Smooth muscle cell (in vitro differentiated cells): ENCODE measurements at regions not wholly inside any gene's neighbourhood (a gene's known extent, or its start where the extent isn't known, plus 50 kb on each side); places are given as distances from the start of the nearest gene placed in this dataset.
A peak's percentile ranks its signal among the peaks of the same experiment; 100 is the strongest.

ENCODE experiments used
- DNase-seq: peaks from one replicate; lab custom pipeline; 2025; ENCODE audit not compliant: unreplicated experiment; lab: John Stamatoyannopoulos, UW
- H2AFZ ChIP-seq: fragments of 200-600 bp; sonication (generic); 2 replicates; pipeline ENCODE4 v1.6.0; 2016; ENCODE audit warnings: antibody characterized with exemption, low read depth, mild to moderate bottlenecking
- H3F3A ChIP-seq: fragments of 200-600 bp; sonication (generic); 2 replicates; pipeline ENCODE4 v1.6.0; 2017; ENCODE audit warnings: antibody characterized with exemption, low read depth
- H3K27ac ChIP-seq: fragments of 200-600 bp; sonication (generic); 2 replicates; pipeline ENCODE4 v1.5.1; 2016; ENCODE audit warnings: low read depth, mild to moderate bottlenecking
- H3K27me3 ChIP-seq: fragments of 200-600 bp; sonication (generic); 2 replicates; pipeline ENCODE4 v1.6.1; 2016; ENCODE audit warnings: low read depth, mild to moderate bottlenecking
- H3K36me3 ChIP-seq: fragments of 200-600 bp; sonication (generic); 2 replicates; pipeline ENCODE4 v1.5.1; 2016; ENCODE audit warnings: low read depth
- H3K4me1 ChIP-seq: fragments of 200-600 bp; sonication (generic); 2 replicates; pipeline ENCODE4 v1.5.1; 2016; ENCODE audit warnings: low read depth
- H3K4me2 ChIP-seq: fragments of 200-600 bp; sonication (generic); 2 replicates; pipeline ENCODE4 v1.6.0; 2016; ENCODE audit warnings: mild to moderate bottlenecking
- H3K4me3 ChIP-seq: fragments of 200-600 bp; sonication (generic); 2 replicates; pipeline ENCODE4 v1.5.1; 2016; ENCODE audit warnings: mild to moderate bottlenecking
- H3K79me2 ChIP-seq: fragments of 200-600 bp; sonication (generic); 2 replicates; pipeline ENCODE4 v1.6.0; 2016; ENCODE audit warnings: low read depth, mild to moderate bottlenecking
- H3K9ac ChIP-seq: fragments of 200-600 bp; sonication (generic); 2 replicates; pipeline ENCODE4 v1.6.0; 2016; ENCODE audit warnings: low read depth
- H3K9me3 ChIP-seq: fragments of 200-600 bp; sonication (generic); replicated peaks from 2 replicates; pipeline ENCODE4 v1.5.1; 2016; ENCODE audit warnings: low read depth
- H4K20me1 ChIP-seq: fragments of 200-600 bp; sonication (generic); 2 replicates; pipeline ENCODE4 v1.6.0; 2016; ENCODE audit warnings: low read depth
- WGBS: methylation state at CpG from one replicate; pipeline ENCODE4 v1.1.7; 2016; ENCODE audit warnings: low lambda C conversion rate; 5-methylcytosine and 5-hydroxymethylcytosine counted together
- TF ChIP-seq, protein P1 (sequence below): fragments of 200-600 bp; sonication (generic); IDR thresholded peaks from 2 replicates; pipeline ENCODE4 v1.5.1; 2017; ENCODE audit warnings: borderline replicate concordance, mild to moderate bottlenecking, antibody characterized with exemption; ENCODE audit not compliant: insufficient read depth, poor library complexity, severe bottlenecking

DNA sequence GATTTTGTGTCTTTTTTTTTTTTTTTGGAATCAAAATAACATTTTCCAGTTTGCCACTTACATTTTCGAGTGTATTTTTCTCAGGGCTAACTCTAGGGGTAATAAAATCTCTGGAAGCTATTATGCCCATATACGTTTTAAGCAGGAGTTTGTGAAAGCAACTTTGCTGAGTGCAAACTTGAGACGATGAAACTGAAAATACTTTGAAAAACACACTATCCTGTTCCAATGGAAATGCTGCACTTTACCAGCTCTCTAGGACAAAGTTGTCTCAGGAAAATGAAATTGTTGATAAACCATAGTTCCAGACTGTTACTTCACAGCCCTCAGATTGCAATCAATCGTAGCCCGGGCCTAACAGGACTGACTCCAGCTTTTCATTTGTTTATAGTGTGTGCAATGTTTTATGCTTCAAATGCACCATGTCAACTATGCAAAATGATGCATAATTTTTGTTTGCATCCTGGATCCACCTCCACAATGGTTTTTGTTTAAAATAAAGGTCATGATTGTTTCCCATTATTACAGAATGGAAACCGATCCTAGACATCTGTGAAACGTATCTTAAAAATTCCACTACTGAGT, 220.6 kb upstream of the PKN2 start:
- Histone ChIP-seq H3K4me1 (peaks cover 5% of the 10 kb centered on the region), H3K9ac (no peak overlapping the region), H3K4me3 (peak overlapping the region; percentile 63), H3F3A (no peaks in the 10 kb centered on the region), H3K27me3 (peaks cover 14% of the 10 kb centered on the region), H4K20me1 (no peaks in the 10 kb centered on the region), H3K27ac (no peak overlapping the region), H3K36me3 (no peaks in the 10 kb centered on the region), H3K4me2 (peak overlapping the region; percentile 96), H3K9me3 (no peaks in the 10 kb centered on the region), H3K79me2 (no peaks in the 10 kb centered on the region), H2AFZ (peak overlapping the region; percentile 96)
- no peak for DNase-seq
- TF ChIP-seq, protein P1, sequence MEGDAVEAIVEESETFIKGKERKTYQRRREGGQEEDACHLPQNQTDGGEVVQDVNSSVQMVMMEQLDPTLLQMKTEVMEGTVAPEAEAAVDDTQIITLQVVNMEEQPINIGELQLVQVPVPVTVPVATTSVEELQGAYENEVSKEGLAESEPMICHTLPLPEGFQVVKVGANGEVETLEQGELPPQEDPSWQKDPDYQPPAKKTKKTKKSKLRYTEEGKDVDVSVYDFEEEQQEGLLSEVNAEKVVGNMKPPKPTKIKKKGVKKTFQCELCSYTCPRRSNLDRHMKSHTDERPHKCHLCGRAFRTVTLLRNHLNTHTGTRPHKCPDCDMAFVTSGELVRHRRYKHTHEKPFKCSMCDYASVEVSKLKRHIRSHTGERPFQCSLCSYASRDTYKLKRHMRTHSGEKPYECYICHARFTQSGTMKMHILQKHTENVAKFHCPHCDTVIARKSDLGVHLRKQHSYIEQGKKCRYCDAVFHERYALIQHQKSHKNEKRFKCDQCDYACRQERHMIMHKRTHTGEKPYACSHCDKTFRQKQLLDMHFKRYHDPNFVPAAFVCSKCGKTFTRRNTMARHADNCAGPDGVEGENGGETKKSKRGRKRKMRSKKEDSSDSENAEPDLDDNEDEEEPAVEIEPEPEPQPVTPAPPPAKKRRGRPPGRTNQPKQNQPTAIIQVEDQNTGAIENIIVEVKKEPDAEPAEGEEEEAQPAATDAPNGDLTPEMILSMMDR, result no peak
- 82% methylated on average over 7 of the region's 7 CpGs for whole genome bisulfite sequencing

DNA sequence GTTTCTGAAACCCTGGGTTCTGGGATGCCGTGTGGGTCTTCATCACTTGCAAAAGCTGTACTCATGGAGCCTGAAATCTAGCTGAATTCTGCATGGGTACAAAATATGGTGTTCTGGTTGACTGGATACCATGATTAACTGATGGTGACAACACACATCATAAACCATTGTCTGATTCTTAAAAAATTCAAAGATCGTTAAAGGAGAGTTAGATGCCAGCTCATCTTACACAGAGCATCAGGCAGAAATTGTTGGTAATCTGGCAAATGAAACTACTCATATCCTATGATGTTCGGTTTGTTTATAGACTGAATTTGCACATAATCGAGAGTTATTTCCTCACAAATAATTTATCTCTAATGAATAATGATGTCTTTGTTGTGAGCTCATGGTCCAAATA, 218.1 kb upstream of the PKN2 start:
- H3K36me3 ChIP-seq, result no peaks in the 10 kb centered on the region
- no peak for DNase-seq
- TF ChIP-seq, protein P1, result no peak
- peaks cover 8% of the 10 kb centered on the region for H3K27me3 ChIP-seq
- H3K79me2 ChIP-seq, result no peaks in the 10 kb centered on the region
- H4K20me1 ChIP-seq, result no peaks in the 10 kb centered on the region
- no peaks in the 10 kb centered on the region for H3F3A ChIP-seq
- H2AFZ ChIP-seq, result no peak overlapping the region
- no peaks in the 10 kb centered on the region for H3K9me3 ChIP-seq
- peaks cover 5% of the 10 kb centered on the region for H3K4me1 ChIP-seq
- H3K4me2 ChIP-seq, result no peak overlapping the region
- no peak overlapping the region for H3K27ac ChIP-seq
- H3K9ac ChIP-seq, result no peak overlapping the region
- H3K4me3 ChIP-seq, result no peak overlapping the region
- WGBS, result 96% methylated on average over 4 of the region's 4 CpGs

DNA sequence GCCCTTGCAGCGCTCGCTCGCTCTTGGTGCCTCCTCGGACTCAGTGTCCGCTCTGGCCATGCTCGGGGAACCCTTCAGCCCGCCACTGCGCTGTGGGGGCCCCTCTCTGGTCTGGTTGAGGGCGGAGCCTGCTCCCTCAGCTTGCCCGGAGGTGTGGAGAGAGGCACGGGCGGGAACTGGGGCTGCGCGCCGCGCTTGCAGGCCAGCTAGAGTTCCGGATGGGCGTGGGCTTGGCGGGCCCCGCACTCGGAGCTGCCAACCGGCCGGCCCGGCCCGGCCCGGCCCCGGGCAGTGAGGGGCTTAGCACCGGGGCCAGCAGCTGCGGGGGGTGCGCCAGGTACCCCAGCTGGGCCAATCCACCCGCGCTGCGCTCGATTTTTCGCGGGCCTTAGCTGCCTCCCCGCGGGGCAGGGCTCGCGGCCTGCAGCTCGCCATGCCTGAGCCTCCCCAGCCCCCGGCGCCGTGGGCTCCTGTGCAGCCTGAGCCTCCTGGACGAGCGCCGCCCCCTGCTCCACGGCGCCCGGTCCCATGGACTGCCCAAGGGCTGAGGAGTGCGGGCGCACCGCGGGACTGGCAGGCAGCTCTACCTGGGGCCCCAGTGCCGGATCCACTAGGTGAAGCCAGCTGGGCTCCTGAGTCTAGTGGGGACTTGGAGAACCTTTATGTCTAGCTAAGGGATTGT, 217.0 kb upstream of the PKN2 start:
- H3F3A ChIP-seq, result no peaks in the 10 kb centered on the region
- H3K27ac ChIP-seq, result no peak overlapping the region
- H4K20me1 ChIP-seq, result no peaks in the 10 kb centered on the region
- no peaks in the 10 kb centered on the region for H3K9me3 ChIP-seq
- H3K4me1 ChIP-seq, result peaks cover 4% of the 10 kb centered on the region
- H3K4me2 ChIP-seq, result no peak overlapping the region
- H2AFZ ChIP-seq, result no peak overlapping the region
- WGBS, result 98% methylated on average over 37 of the region's 55 CpGs
- no peak overlapping the region for H3K4me3 ChIP-seq
- DNase-seq, result no peak
- peaks cover 3% of the 10 kb centered on the region for H3K27me3 ChIP-seq
- TF ChIP-seq, protein P1, result no peak
- no peaks in the 10 kb centered on the region for H3K36me3 ChIP-seq
- H3K79me2 ChIP-seq, result no peaks in the 10 kb centered on the region
- H3K9ac ChIP-seq, result no peak overlapping the region

GRCh38 chr1:88472298-88472697, 211.8 kb upstream of the PKN2 start:
- no peaks in the 10 kb centered on the region for H3K9me3 ChIP-seq
- TF ChIP-seq, protein P1, result no peak
- no peaks in the 10 kb centered on the region for H4K20me1 ChIP-seq
- DNase-seq, result no peak
- no peak overlapping the region for H3K9ac ChIP-seq
- no peak overlapping the region for H3K27ac ChIP-seq
- no peak overlapping the region for H2AFZ ChIP-seq
- no peak overlapping the region for H3K4me2 ChIP-seq
- H3K4me3 ChIP-seq, result no peak overlapping the region
- H3K36me3 ChIP-seq, result no peaks in the 10 kb centered on the region
- no peaks in the 10 kb centered on the region for H3K4me1 ChIP-seq
- no peaks in the 10 kb centered on the region for H3K79me2 ChIP-seq
- no peaks in the 10 kb centered on the region for H3F3A ChIP-seq
- 38% methylated on average over 2 of the region's 2 CpGs for WGBS
- H3K27me3 ChIP-seq, result no peaks in the 10 kb centered on the region
